Fibroblast of lung (primary cell): ENCODE measurements at regions not wholly inside any gene's neighbourhood (a gene's known extent, or its start where the extent isn't known, plus 50 kb on each side); places are given as distances from the start of the nearest gene placed in this dataset.

ENCODE experiments used
- EZH2 ChIP-seq: IDR thresholded peaks from 2 replicates; pipeline ENCODE4 v1.5.1; 2012; ENCODE audit warnings: low read length, control low read depth, mild to moderate bottlenecking; ENCODE audit errors: missing control alignments
- TF ChIP-seq, protein P1 (sequence below), 2 donors: IDR thresholded peaks in 1 of 2; conservative IDR thresholded peaks in 1 of 2; 1 replicate in 1 of 2; 2 replicates in 1 of 2; pipeline ENCODE4 v1.5.1; 2011 to 2012; ENCODE audit warnings: low read length in 2 of 2, control low read depth in 1 of 2, inconsistent platforms in 1 of 2, low read depth in 1 of 2, mild to moderate bottlenecking in 1 of 2

DNA sequence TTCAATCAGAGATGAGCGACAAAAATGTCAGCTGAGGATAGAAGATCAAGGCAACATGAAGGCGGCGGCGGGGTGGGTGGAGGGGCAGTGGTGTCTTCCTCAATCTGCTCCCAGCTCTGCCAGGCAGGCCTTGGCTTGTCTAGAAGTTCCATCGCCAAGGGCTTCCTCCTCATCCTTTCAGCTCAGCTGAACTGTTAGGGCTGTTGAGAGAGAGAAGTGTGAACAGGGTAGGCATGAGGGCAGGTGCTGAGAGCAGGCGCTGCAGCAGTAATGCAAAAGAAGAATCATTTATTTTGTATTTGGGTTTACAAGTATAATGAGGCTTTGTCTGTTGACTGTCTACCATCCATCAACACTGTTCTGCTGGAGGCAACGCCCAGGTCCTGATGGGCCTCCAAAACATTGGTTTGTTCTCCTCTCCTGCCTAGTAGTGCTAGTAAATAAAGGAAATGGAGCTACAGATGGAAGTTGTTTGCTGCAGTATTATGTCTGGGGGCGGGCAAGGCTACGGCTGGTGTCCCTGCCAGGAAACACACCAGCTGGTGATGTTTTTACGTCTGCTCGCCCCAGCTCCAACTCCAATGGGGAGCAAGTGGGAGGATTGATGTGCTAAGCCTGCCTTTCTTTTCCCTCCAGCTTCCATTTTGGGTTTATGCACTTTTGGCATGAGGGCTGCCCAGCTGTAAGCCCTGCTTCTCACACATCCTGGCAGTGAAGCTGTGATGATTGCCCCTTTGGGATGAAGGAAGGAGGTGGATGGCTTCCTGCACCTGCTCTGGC lies 139.4 kb upstream of the BOD1L1 start:
- TF ChIP-seq, protein P1, sequence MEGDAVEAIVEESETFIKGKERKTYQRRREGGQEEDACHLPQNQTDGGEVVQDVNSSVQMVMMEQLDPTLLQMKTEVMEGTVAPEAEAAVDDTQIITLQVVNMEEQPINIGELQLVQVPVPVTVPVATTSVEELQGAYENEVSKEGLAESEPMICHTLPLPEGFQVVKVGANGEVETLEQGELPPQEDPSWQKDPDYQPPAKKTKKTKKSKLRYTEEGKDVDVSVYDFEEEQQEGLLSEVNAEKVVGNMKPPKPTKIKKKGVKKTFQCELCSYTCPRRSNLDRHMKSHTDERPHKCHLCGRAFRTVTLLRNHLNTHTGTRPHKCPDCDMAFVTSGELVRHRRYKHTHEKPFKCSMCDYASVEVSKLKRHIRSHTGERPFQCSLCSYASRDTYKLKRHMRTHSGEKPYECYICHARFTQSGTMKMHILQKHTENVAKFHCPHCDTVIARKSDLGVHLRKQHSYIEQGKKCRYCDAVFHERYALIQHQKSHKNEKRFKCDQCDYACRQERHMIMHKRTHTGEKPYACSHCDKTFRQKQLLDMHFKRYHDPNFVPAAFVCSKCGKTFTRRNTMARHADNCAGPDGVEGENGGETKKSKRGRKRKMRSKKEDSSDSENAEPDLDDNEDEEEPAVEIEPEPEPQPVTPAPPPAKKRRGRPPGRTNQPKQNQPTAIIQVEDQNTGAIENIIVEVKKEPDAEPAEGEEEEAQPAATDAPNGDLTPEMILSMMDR (conservative IDR thresholded peaks at IDR 0.05 in 1 of 2, IDR thresholded peaks at IDR 0.05 in 1 of 2; ENCODE audit: low read depth in 1 of 2, low read length in 2 of 2), result no peak
- no peak for TF ChIP-seq EZH2
